ENCODE measurements at regions not wholly inside any gene's neighbourhood (a gene's known extent, or its start where the extent isn't known, plus 50 kb on each side); places are given as distances from the start of the nearest gene placed in this dataset.

GRCh38 chrX:6674734-6675133 lies 139.8 kb upstream of the VCX3A start:
- TF ChIP-seq POLR2A (IDR thresholded peaks at IDR 0.05) (no peak), CTCF (IDR thresholded peaks at IDR 0.05) (no peak)

Data from testis (tissue), 2 donors.